Right lobe of liver (tissue), 6 donors: ENCODE measurements at regions not wholly inside any gene's neighbourhood (a gene's known extent, or its start where the extent isn't known, plus 50 kb on each side); places are given as distances from the start of the nearest gene placed in this dataset.

Experiments used
- ATAC-seq, 4 donors: fragments of 200-7000 bp; cut with Tn5 transposase; one replicate each; pipeline ENCODE4 v1.9.1; 2020; ENCODE audit warnings: mild to moderate bottlenecking in 4 of 4, moderate library complexity in 4 of 4
- DNase-seq, 3 donors: peaks; one replicate each; pipeline ENCODE4 v3.0.0-alpha.2; 2020
- H3K27ac ChIP-seq, 3 donors: fragments of 200-600 bp; one replicate each; pipeline ENCODE4 v1.8.0; 2022
- H3K27me3 ChIP-seq, 2 donors: fragments of 200-600 bp; one replicate each; pipeline ENCODE4 v1.8.0; 2022
- H3K36me3 ChIP-seq, 4 donors: fragments of 200-600 bp; sonication (generic) in 1 of 4; one replicate each; pipeline versions ENCODE4 v1.5.1 to v1.8.0; 2017 to 2022; ENCODE audit warnings: control low read depth in 1 of 4
- H3K4me1 ChIP-seq, 4 donors: fragments of 200-600 bp; sonication (generic) in 1 of 4; one replicate each; pipeline versions ENCODE4 v1.5.1 to v1.8.0; 2017 to 2022; ENCODE audit warnings: control low read depth in 1 of 4
- H3K4me3 ChIP-seq, 3 donors: fragments of 200-600 bp; one replicate each; pipeline ENCODE4 v1.8.0; 2022
- H3K9me3 ChIP-seq, 4 donors: fragments of 200-600 bp; sonication (generic) in 1 of 4; one replicate each; pipeline versions ENCODE4 v1.5.1 to v1.8.0; 2017 to 2022; ENCODE audit warnings: control low read depth in 1 of 4
- POLR2A ChIP-seq: fragments of 450-650 bp; IDR thresholded peaks from one replicate; pipeline ENCODE4 v1.6.1; 2017; ENCODE audit warnings: antibody characterized with exemption, mild to moderate bottlenecking
- WGBS: methylation state at CpG from one replicate; pipeline ENCODE4 v1.1.6; 2018; ENCODE audit warnings: low coverage, low lambda C conversion rate; ENCODE audit not compliant: insufficient coverage; ENCODE audit errors: missing lambda C conversion rate; 5-methylcytosine and 5-hydroxymethylcytosine counted together
- intact Hi-C, 2 donors: fragments of 100-400 bp; cut with DNase I; formaldehyde crosslinking; loops; one replicate each; pipeline versions ENCODE4 v1.11.2 to v1.14.1; 2022
- TF ChIP-seq, protein P1 (sequence below), 4 donors: fragments of 200-600 bp in 3 of 4; fragments of 450-650 bp in 1 of 4; IDR thresholded peaks; one replicate each; pipeline versions ENCODE4 v1.5.1 to v1.8.0; 2016 to 2022; ENCODE audit warnings: antibody characterized with exemption in 4 of 4, mild to moderate bottlenecking in 2 of 4
- donor health status: DM: no; HTN: yes; CAD: no.
- donor health status: DM: no; HTN: no; CAD: no.
- donor health status: DM: no; HTN: no; CAD: no.
- donor health status: DM: no; HTN: yes; CAD: no.
- donor health status: DM: no; HTN: yes; CAD: no.

DNA sequence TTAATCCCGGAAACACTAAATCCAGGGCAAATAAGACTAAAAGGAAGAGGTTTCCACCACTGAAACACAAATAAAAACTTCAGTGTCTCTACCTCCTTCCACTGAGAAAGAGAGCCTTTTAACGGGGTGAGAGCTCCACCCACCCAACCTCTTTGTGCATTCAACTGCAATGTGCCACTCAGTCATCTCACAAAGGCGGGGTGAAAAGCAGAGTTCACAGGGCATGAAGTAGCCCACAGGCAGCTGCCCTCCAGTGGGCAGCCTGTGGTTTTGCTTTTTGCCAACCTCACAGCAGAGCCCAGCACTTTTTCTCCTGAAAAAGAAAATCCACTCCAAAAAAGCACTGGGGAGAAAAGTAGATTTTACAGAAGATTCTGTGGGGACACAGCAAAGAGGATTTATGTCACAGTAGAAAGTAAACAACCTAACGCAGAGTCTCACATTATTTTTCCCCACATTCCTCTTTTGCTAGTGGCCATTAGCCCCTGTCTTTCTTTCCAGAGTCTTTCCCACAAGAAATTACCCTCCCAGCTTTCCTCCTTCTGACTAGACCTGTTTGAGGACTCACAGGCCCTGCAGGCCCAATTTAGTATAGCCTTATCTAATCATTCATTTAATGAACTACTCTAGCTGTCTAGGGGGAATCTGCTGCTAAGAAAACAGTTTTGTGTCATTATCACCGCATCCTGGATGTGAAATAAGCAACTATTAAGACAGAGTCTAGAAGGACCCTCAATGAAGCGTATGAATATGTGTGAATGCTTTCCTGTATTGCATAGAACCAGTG is 753.8 kb upstream of the FOXG1 start:
- H3K4me3 ChIP-seq, result no peak overlapping the region
- no peaks in the 10 kb centered on the region for H3K27me3 ChIP-seq
- TF ChIP-seq POLR2A, result no peak
- TF ChIP-seq, protein P1, sequence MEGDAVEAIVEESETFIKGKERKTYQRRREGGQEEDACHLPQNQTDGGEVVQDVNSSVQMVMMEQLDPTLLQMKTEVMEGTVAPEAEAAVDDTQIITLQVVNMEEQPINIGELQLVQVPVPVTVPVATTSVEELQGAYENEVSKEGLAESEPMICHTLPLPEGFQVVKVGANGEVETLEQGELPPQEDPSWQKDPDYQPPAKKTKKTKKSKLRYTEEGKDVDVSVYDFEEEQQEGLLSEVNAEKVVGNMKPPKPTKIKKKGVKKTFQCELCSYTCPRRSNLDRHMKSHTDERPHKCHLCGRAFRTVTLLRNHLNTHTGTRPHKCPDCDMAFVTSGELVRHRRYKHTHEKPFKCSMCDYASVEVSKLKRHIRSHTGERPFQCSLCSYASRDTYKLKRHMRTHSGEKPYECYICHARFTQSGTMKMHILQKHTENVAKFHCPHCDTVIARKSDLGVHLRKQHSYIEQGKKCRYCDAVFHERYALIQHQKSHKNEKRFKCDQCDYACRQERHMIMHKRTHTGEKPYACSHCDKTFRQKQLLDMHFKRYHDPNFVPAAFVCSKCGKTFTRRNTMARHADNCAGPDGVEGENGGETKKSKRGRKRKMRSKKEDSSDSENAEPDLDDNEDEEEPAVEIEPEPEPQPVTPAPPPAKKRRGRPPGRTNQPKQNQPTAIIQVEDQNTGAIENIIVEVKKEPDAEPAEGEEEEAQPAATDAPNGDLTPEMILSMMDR (IDR thresholded peaks at IDR 0.05), result no peak
- no peak overlapping the region for H3K27ac ChIP-seq
- H3K9me3 ChIP-seq, result no peaks in the 10 kb centered on the region
- 47% methylated on average over 5 of the region's 6 CpGs for WGBS
- H3K4me1 ChIP-seq, result no peaks in the 10 kb centered on the region
- intact Hi-C loops, result no loop called here
- no peaks in the 10 kb centered on the region for H3K36me3 ChIP-seq
- ATAC-seq (no peak), DNase-seq (no peak)

DNA sequence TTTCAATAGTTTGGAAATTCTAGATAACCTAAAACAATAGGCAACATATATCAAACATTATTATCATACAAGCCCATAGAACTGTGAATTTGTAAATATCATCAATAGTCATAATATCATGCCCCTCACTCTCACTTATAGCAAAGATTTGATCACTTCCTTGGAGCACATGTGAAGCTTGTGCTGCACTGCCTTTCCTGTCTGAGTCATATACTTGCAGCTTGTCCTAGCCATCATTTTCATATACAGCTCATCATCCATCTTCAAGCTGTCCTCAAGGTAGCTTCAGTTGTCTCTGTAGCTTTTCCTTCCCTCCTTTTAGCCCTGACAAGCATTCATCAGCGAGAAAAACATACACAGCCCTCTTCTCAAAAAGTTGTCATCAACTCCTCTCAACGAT is 746.5 kb upstream of the FOXG1 start:
- no peak overlapping the region for H3K4me3 ChIP-seq
- H3K36me3 ChIP-seq, result no peaks in the 10 kb centered on the region
- intact Hi-C loops, result no loop called here
- DNase-seq, result no peak
- H3K27ac ChIP-seq, result no peak overlapping the region
- 51% methylated on average over 2 of the region's 2 CpGs for WGBS
- H3K9me3 ChIP-seq, result no peaks in the 10 kb centered on the region
- H3K27me3 ChIP-seq, result no peaks in the 10 kb centered on the region
- no peaks in the 10 kb centered on the region for H3K4me1 ChIP-seq
- ATAC-seq, result no peak
- TF ChIP-seq, protein P1 (IDR thresholded peaks at IDR 0.05), result no peak
- no peak for TF ChIP-seq POLR2A

DNA sequence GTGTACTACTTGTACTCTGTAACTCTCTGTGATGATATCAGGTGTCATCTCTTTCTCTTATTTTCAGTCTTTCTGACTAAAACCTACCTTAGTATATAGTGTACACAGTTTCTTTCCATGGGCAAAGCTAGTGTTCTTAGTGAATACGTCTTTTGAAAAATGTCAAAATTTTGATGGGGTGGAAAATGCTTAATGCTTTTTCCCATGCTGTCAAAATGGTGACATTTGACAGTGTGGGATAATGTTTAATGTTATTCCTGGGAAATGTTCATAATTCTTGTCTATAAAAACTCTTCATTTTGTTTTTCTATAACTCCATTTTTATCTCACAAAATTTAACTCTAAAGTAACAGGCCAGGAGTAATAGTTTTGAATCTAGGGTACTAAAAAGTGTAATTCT is 742.7 kb upstream of the FOXG1 start:
- H3K27ac ChIP-seq, result no peak overlapping the region
- H3K4me1 ChIP-seq, result no peaks in the 10 kb centered on the region
- DNase-seq (no peak), ATAC-seq (no peak)
- TF ChIP-seq, protein P1 (IDR thresholded peaks at IDR 0.05), result no peak
- TF ChIP-seq POLR2A, result no peak
- no peaks in the 10 kb centered on the region for H3K36me3 ChIP-seq
- H3K4me3 ChIP-seq, result no peak overlapping the region
- H3K9me3 ChIP-seq, result no peaks in the 10 kb centered on the region
- 59% methylated on average over 1 of the region's 1 CpG for WGBS
- no peaks in the 10 kb centered on the region for H3K27me3 ChIP-seq
- intact Hi-C loops, result no loop called here

DNA sequence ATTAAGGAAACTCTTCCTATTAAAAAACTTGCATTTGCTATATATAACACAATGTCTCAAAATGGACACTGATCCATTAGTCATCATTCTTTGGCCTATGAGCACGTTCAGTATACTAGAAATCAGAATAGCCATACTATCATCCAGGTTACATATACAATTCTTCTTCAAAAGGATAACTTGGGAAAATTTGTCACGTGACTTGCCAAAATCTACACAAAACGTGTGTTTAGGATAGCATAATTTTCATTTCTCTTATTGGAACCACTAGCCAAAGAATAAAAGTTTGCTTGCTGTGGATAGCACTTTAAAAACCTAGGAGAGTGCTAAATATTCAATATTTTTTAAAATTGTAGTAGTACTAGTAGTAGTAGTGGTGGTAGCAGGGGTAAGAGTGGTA is 714.3 kb upstream of the FOXG1 start:
- ATAC-seq (no peak), DNase-seq (no peak)
- H3K4me1 ChIP-seq, result no peaks in the 10 kb centered on the region
- H3K36me3 ChIP-seq, result no peaks in the 10 kb centered on the region
- H3K9me3 ChIP-seq, result no peaks in the 10 kb centered on the region
- no peak overlapping the region for H3K4me3 ChIP-seq
- WGBS, result 49% methylated on average over 3 of the region's 3 CpGs
- no peak for TF ChIP-seq POLR2A
- TF ChIP-seq, protein P1 (IDR thresholded peaks at IDR 0.05), result no peak
- intact Hi-C loops, result no loop called here
- no peaks in the 10 kb centered on the region for H3K27me3 ChIP-seq
- no peak overlapping the region for H3K27ac ChIP-seq
